NCI-H345 treated with DMSO at 0.1 percent for 48 hours (cell line): ENCODE measurements at regions not wholly inside any gene's neighbourhood (a gene's known extent, or its start where the extent isn't known, plus 50 kb on each side); places are given as distances from the start of the nearest gene placed in this dataset.

Source experiments
- DNase-seq: peaks from one replicate; lab custom pipeline; 2025; ENCODE audit not compliant: unreplicated experiment; lab: John Stamatoyannopoulos, UW

- no peak for DNase-seq
These were observed 52.0 kb downstream of the LRATD1 start for GRCh38 chr2:14684516-14684915.

- DNase-seq = no peak
These were observed 58.4 kb downstream of the LRATD1 start for GRCh38 chr2:14690926-14691325.

- no peak for DNase-seq
These were observed 61.4 kb downstream of the LRATD1 start for GRCh38 chr2:14693874-14694273.

- no peak for DNase-seq
These were observed 68.2 kb downstream of the LRATD1 start for GRCh38 chr2:14700753-14701152.

GRCh38 chr2:14702258-14702657 lies 69.7 kb downstream of the LRATD1 start:
- DNase-seq = no peak

GRCh38 chr2:14706201-14706600 lies 73.7 kb downstream of the LRATD1 start:
- no peak for DNase-seq

GRCh38 chr2:14712111-14712510 lies 79.6 kb downstream of the LRATD1 start:
- no peak for DNase-seq

- no peak for DNase-seq
These were observed 80.7 kb downstream of the LRATD1 start for GRCh38 chr2:14713248-14713647.

GRCh38 chr2:14715600-14715999 lies 83.1 kb downstream of the LRATD1 start:
- DNase-seq = no peak

GRCh38 chr2:14716319-14716718 lies 83.8 kb downstream of the LRATD1 start:
- no peak for DNase-seq

GRCh38 chr2:14717131-14717530 lies 84.6 kb downstream of the LRATD1 start:
- DNase-seq = no peak

- DNase-seq = no peak
These were observed 87.8 kb downstream of the LRATD1 start for GRCh38 chr2:14720319-14720718.

GRCh38 chr2:14720739-14721138 lies 88.2 kb downstream of the LRATD1 start:
- DNase-seq = no peak

GRCh38 chr2:14722904-14723570 lies 90.5 kb downstream of the LRATD1 start:
- no peak for DNase-seq

GRCh38 chr2:14723684-14724083 lies 91.2 kb downstream of the LRATD1 start:
- DNase-seq = no peak

- no peak for DNase-seq
These were observed 103.2 kb downstream of the LRATD1 start for GRCh38 chr2:14735696-14736095.

GRCh38 chr2:14737201-14737600 lies 104.7 kb downstream of the LRATD1 start:
- DNase-seq = no peak

- no peak for DNase-seq
These were observed 111.3 kb downstream of the LRATD1 start for GRCh38 chr2:14743861-14744260.

GRCh38 chr2:14745288-14746076 lies 113.0 kb downstream of the LRATD1 start:
- DNase-seq = no peak

GRCh38 chr2:14746133-14746532 lies 113.6 kb downstream of the LRATD1 start:
- no peak for DNase-seq

- no peak for DNase-seq
These were observed 114.9 kb downstream of the LRATD1 start for GRCh38 chr2:14747447-14747846.

- no peak for DNase-seq
These were observed 117.4 kb downstream of the LRATD1 start for GRCh38 chr2:14749884-14750283.

- DNase-seq = peak; percentile 11
These were observed 117.9 kb downstream of the LRATD1 start for GRCh38 chr2:14750433-14750832.
